GM12865 (cell line): ENCODE measurements at regions not wholly inside any gene's neighbourhood (a gene's known extent, or its start where the extent isn't known, plus 50 kb on each side); places are given as distances from the start of the nearest gene placed in this dataset.
A peak's percentile ranks its signal among the peaks of the same experiment; 100 is the strongest.

Experiments used
- DNase-seq: peaks from one replicate; pipeline ENCODE4 v3.0.0; 2010; ENCODE audit warnings: low read depth
- H3K4me3 ChIP-seq: 2 replicates; pipeline ENCODE4 v1.5.1; 2011; ENCODE audit warnings: mild to moderate bottlenecking, low read depth, low read length, control low read depth
- TF ChIP-seq, protein P1 (sequence below): IDR thresholded peaks from 2 replicates; pipeline ENCODE4 v1.5.1; 2011; ENCODE audit warnings: low read length, control low read depth, low read depth, inconsistent platforms; ENCODE audit not compliant: insufficient read depth; ENCODE audit errors: missing control alignments

DNA sequence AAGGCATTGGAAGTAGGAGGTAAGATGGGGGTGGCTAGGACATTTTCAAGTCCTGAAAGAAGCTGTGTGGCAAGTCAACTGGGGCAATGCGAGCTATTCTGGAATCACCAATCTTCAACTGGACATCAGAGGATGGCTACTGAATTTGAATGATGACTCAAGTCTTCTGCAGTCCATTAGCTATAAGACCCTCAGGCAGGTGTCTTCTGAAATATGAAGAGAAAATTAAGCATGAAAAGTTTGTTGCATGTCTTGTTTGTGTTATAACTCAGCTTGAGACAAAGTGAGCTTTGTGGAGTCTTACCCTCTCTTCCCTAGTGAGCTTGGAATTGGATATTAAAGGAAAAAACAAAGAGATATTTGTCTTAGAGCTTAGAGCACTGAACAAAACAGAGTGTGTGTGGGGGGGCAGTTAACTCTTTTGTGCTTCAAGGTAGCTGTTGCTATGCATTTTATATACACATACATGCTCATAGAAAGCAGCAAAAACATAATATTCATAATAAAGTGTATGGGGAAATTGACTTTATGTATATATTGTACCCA lies 979.1 kb downstream of the MCTP2 start:
- TF ChIP-seq, protein P1, sequence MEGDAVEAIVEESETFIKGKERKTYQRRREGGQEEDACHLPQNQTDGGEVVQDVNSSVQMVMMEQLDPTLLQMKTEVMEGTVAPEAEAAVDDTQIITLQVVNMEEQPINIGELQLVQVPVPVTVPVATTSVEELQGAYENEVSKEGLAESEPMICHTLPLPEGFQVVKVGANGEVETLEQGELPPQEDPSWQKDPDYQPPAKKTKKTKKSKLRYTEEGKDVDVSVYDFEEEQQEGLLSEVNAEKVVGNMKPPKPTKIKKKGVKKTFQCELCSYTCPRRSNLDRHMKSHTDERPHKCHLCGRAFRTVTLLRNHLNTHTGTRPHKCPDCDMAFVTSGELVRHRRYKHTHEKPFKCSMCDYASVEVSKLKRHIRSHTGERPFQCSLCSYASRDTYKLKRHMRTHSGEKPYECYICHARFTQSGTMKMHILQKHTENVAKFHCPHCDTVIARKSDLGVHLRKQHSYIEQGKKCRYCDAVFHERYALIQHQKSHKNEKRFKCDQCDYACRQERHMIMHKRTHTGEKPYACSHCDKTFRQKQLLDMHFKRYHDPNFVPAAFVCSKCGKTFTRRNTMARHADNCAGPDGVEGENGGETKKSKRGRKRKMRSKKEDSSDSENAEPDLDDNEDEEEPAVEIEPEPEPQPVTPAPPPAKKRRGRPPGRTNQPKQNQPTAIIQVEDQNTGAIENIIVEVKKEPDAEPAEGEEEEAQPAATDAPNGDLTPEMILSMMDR: no peak
- no peak overlapping the region for H3K4me3 ChIP-seq
- DNase-seq: no peak

DNA sequence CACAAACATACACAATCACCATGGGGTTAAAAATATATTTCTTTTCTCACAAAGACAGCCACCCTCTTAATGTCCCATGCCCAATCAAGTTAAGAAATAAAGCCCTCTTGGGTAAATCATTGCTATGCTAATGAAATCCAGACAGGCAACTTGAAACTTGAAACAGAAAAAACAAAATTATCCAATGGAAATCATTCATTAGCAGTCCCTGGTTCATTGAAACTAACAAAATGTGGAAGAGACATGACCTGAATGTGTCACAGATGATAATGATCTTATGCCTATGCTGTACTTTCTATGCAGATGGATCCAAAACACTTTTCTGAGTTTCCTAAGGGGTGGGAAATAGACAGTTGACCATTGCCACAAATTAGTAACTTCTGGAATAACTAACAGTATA lies 983.7 kb downstream of the MCTP2 start:
- no peak for DNase-seq
- TF ChIP-seq, protein P1: no peak
- H3K4me3 ChIP-seq: no peak overlapping the region

DNA sequence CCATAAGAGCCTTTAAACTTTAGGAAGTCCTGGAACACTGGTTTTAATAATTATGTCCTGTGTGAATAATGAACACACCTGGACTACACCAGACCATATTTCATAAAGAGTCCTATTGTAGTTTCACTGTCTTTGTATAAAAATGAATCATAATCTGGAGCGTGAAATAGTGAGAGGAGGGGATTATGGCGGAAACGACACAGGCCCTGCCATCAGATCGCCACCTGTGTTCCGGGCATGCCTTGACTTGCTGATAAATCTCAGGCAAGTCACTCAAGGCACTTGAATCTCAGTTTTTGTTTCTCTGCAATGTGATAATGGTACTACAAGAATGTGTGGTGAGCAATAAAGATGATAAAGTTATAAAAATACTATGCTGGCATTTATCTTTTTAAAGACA lies 995.5 kb downstream of the MCTP2 start:
- H3K4me3 ChIP-seq: no peak overlapping the region
- TF ChIP-seq, protein P1: no peak
- peak; percentile 37 for DNase-seq

DNA sequence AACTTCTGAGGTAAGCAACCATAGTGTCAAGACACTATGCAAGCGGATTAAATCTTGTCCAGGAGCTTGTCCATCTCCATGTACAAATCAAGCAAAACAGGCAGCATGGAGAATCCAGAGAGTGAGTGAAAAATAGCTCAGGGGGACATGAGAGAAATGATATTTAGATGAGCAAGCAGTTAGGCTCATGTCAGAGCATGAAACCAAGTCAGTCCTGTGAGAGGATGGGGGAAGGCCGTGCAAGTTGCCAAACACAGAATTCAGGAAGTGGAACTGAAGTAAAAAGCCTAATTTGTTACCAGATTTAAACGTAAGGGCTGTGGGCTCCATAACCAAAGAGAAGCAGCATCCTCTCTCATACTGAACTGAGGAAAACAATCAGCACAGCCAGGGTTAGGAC lies 995.9 kb downstream of the MCTP2 start:
- TF ChIP-seq, protein P1: no peak
- DNase-seq: peak; percentile 21

DNA sequence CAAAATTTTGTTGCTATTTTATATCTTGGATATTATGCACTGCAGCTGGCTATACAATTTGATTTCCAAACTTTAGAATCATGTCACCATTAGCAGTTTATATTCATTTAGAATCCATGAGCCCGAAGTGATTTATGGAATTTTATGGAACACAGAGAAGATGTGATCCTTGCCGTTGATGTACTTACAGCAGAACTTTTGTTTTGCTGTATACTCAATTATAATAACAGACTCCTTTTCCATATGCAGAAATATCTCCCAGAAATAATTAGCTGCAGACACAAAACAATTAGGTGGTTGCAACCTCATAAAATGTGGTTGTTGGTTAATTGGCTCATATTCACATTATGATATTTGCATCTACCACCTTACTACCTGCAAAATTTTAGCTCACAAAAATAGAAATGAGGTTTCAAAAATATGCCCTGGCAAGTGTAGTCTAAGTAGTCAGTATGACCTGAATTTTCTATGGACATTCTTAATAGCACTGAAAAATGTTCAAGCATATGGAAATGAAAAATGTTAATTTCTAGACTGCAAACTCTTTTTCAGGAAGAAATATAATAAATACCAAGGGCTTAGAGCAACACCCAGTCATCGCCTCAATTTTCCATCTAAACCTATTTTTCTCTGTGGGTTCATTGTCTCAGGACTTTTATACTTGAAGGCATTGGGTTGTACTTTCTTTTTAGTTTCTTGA lies 997.6 kb downstream of the MCTP2 start:
- DNase-seq: no peak
- TF ChIP-seq, protein P1: no peak

More for the DNA sequence above, 995.9 kb downstream of the MCTP2 start:
- no peak overlapping the region for H3K4me3 ChIP-seq

DNA sequence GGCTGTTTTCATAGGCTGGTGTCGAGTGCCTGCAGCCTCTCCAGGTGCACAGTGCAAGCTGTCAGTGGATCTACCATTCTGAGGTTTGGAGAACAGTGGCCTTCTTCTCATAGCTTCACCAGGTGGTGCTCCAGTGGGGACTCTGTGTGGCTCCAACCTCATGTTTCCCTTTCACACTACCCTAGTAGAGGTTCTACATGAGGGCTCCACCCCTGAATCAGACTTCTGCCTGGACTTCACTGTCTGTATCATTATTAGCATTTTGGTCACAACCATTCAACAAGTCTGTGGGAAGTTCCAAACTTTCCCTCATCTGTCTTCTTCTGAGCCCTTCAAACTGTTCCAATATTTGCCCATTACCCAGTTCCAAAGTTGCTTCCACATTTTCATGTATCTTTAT lies 1003.7 kb downstream of the MCTP2 start:
- no peak overlapping the region for H3K4me3 ChIP-seq
- no peak for DNase-seq
- TF ChIP-seq, protein P1: no peak

More for the DNA sequence above, 997.6 kb downstream of the MCTP2 start:
- no peak overlapping the region for H3K4me3 ChIP-seq
